ENCODE measurements at regions not wholly inside any gene's neighbourhood (a gene's known extent, or its start where the extent isn't known, plus 50 kb on each side); places are given as distances from the start of the nearest gene placed in this dataset.
"Not testable (repeated sequence)": the region's sequence is repeated elsewhere in the genome, so short reads cannot be mapped to it uniquely, and the experiment has no call there.

DNA sequence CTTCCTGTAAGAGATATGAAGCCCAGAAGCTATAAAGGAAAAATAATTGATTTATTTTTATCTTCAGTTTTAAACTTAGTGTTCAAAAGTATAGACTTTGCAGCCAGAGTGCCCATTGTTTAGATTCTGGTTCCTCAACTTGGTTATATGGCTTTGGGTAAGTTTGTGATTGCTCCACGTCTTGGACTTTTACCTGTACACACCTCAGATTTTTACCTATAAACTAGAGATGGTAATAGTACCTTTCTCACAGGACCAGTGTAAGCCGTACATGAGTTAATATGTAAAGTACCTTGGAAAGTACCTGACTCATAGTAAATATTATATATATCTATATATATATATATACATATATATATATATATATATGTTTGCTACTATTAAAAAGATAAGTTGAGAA is 283.8 kb downstream of the RAP2B start:
- Mint-ChIP-seq H3K4me1 (no peaks in the 10 kb centered on the region), H3K27ac (no peak overlapping the region), H3K27me3 (no peaks in the 10 kb centered on the region)

DNA sequence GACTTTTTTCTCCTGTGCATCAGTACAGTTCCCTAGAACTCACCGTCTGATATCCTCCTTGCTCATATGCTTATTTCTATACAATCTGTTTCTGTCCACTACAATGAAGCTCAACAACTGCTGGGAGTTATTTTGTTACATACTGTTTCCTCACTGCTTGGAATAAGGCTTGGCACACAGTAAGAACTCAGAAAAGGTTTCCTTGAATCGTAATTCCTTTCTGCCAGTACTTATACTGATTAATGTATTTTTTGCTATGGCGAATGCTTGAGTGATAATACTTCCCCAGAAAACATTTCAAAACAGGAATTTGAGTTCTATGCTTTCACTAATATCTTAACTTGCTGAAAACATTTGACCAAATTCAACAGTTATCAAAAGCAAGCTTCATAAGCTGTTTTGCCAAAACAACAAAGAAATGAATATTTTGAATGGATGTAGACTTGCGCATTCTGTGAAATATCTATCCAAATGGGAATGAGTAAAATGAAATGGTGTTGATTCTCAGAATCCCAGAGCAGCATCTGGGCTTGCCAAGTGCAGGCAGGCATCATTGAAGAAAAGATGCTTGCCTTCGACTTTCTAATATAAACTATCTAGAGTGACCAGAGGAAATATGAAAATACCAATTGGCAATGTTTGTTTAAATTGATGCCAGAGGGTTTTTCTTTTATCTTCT is 286.3 kb downstream of the RAP2B start:
- Mint-ChIP-seq H3K4me3 (no peak overlapping the region), H3K36me3 (no peaks in the 10 kb centered on the region), H3K27me3 (no peaks in the 10 kb centered on the region), H3K9me3 (no peaks in the 10 kb centered on the region), H3K27ac (no peak overlapping the region), H3K4me1 (peaks cover 10% of the 10 kb centered on the region)
- no peak for DNase-seq

More for the DNA sequence above, 283.8 kb downstream of the RAP2B start:
- no peak for DNase-seq
- H3K36me3 Mint-ChIP-seq = no peaks in the 10 kb centered on the region
- no peak overlapping the region for H3K4me3 Mint-ChIP-seq
- no peaks in the 10 kb centered on the region for H3K9me3 Mint-ChIP-seq

- no peaks in the 10 kb centered on the region for H3K36me3 Mint-ChIP-seq
- no peak overlapping the region for H3K4me3 Mint-ChIP-seq
- H3K27me3 Mint-ChIP-seq = no peaks in the 10 kb centered on the region
- H3K4me1 Mint-ChIP-seq = peaks cover 8% of the 10 kb centered on the region
- no peak for DNase-seq
- H3K9me3 Mint-ChIP-seq = no peaks in the 10 kb centered on the region
- H3K27ac Mint-ChIP-seq = no peak overlapping the region
Measured at GRCh38 chr3:153456833-153457545, 295.0 kb downstream of the RAP2B start.

DNA sequence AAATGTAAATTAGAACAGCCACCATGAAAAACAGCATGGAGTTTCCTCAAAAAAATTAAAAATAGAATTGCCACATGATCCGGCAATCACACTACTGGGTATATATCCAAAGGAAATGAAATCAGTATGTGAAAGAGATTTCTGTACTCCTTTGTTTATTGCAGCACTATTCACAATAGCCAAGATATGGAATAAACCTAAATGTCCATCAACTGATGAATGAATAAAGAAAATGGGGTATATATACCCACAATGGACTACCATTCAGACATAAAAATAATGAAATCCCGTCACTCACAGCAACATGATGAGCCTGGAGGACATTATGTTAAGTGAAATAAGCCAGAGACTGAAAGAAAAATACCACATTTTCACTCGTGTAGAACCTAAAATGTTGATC is 296.9 kb downstream of the RAP2B start:
- H3K4me1 Mint-ChIP-seq = peaks cover 12% of the 10 kb centered on the region
- H3K36me3 Mint-ChIP-seq = no peaks in the 10 kb centered on the region
- H3K4me3 Mint-ChIP-seq = no peak overlapping the region
- DNase-seq = no peak
- peaks cover 2% of the 10 kb centered on the region for H3K9me3 Mint-ChIP-seq
- no peak overlapping the region for H3K27ac Mint-ChIP-seq
- no peaks in the 10 kb centered on the region for H3K27me3 Mint-ChIP-seq

GRCh38 chr3:153462545-153462944 is 300.5 kb downstream of the RAP2B start:
- Mint-ChIP-seq H3K9me3 (peaks cover 2% of the 10 kb centered on the region), H3K36me3 (no peaks in the 10 kb centered on the region), H3K27me3 (no peaks in the 10 kb centered on the region), H3K27ac (no peak overlapping the region), H3K4me3 (no peak overlapping the region), H3K4me1 (peaks cover 22% of the 10 kb centered on the region)
- no peak for DNase-seq

DNA sequence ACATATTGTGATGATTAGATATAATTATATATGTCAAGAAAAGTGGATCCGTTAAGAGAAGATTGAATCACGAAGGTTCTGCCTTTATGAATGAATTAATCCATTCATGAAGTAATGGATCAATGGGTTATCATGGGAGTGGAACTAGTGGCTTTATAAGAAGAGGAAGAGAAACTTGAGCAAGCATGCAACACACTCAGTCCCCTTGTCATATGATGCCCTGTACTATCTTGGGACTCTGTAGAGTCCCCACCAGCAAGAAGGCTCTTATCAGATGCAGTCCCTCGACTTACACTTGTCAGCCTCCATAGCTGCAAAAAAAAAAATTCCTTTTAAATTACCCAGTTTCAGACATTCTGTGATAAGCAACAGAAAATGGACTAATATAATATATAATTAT is 301.9 kb downstream of the RAP2B start:
- Mint-ChIP-seq H3K27ac (no peak overlapping the region), H3K27me3 (no peaks in the 10 kb centered on the region), H3K9me3 (peaks cover 2% of the 10 kb centered on the region), H3K4me1 (peaks cover 22% of the 10 kb centered on the region), H3K36me3 (no peaks in the 10 kb centered on the region), H3K4me3 (no peak overlapping the region)
- DNase-seq = no peak

- no peak overlapping the region for H3K4me3 Mint-ChIP-seq
- no peak for DNase-seq
- no peaks in the 10 kb centered on the region for H3K27me3 Mint-ChIP-seq
Measured at GRCh38 chr3:153469162-153469561, 307.1 kb downstream of the RAP2B start.

DNA sequence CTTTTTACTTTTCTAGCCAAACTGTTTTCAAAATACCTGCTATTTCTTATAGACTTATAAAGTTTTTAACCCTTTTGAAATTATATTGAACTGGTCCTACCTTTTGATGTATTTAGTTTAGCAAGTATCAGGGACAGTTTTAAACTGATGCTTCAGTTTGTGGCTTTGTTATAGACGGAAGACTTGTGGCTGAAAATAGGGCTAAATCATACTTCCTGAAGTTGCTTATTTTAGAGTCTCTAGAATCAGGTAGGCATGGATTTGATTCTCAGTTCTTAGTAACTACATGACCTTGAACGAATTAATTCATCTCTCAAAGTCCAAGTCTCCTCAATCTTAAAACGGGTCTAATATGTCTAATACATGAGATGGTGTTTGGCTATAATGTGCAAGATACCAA is 322.8 kb downstream of the RAP2B start:
- no peak for DNase-seq
- Mint-ChIP-seq H3K27me3 (no peaks in the 10 kb centered on the region), H3K9me3 (no peaks in the 10 kb centered on the region), H3K27ac (no peak overlapping the region), H3K36me3 (no peaks in the 10 kb centered on the region), H3K4me3 (no peak overlapping the region), H3K4me1 (peaks cover 10% of the 10 kb centered on the region)

More at GRCh38 chr3:153469162-153469561, 307.1 kb downstream of the RAP2B start:
- Mint-ChIP-seq H3K9me3 (no peaks in the 10 kb centered on the region), H3K4me1 (peaks cover 9% of the 10 kb centered on the region), H3K27ac (no peak overlapping the region), H3K36me3 (no peaks in the 10 kb centered on the region)

DNA sequence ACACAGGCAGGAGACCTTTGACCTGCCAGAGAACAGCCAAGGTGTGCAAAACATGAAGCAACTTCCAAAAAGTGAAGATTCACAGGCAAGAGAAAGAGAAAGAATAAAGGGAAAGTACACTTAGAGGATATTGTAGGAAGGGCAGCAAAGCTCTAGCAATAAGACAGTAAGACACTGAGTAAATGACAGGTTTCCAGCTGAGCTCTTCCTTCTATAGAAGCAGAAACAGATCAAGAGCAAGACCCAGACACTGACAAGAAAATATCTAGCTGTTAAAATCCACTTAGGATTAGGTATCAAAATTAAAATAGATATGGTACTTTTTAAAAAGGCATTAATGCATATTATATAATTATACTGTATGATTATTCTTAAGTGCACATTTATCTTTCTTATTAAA is 333.4 kb downstream of the RAP2B start:
- no peaks in the 10 kb centered on the region for H3K36me3 Mint-ChIP-seq
- H3K4me1 Mint-ChIP-seq = no peaks in the 10 kb centered on the region
- H3K27ac Mint-ChIP-seq = no peak overlapping the region
- H3K9me3 Mint-ChIP-seq = no peaks in the 10 kb centered on the region
- H3K4me3 Mint-ChIP-seq = no peak overlapping the region
- no peak for DNase-seq
- H3K27me3 Mint-ChIP-seq = no peaks in the 10 kb centered on the region

GRCh38 chr3:153502682-153503081 is 340.7 kb downstream of the RAP2B start:
- Mint-ChIP-seq H3K4me3 (no peak overlapping the region), H3K27ac (no peak overlapping the region), H3K9me3 (no peaks in the 10 kb centered on the region), H3K36me3 (no peaks in the 10 kb centered on the region), H3K27me3 (no peaks in the 10 kb centered on the region), H3K4me1 (no peaks in the 10 kb centered on the region)
- DNase-seq = no peak

DNA sequence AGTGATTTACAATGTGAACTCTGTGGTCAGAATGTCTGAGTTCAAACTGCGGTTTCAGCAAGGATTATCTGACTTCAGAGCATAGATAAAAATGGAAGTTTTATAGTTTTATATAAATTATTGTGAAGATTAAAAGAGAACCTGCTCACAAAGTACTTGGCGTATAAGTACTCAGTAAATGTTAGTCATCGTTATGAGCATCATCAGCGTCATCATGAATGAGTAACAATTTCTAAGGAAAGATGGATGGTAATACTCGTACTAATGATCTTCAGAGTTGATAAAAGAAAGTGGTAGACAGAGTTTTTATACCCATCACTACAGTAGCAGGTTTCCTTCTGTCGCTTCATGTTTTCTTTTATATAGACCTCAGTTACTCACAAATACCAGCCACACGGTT is 341.8 kb downstream of the RAP2B start:
- Mint-ChIP-seq H3K4me3 (no peak overlapping the region), H3K9me3 (no peaks in the 10 kb centered on the region), H3K27me3 (no peaks in the 10 kb centered on the region), H3K36me3 (no peaks in the 10 kb centered on the region), H3K4me1 (no peaks in the 10 kb centered on the region), H3K27ac (no peak overlapping the region)
- no peak for DNase-seq

- H3K36me3 Mint-ChIP-seq, H3K9me3 Mint-ChIP-seq, DNase-seq, H3K27me3 Mint-ChIP-seq, H3K4me1 Mint-ChIP-seq, H3K27ac Mint-ChIP-seq, H3K4me3 Mint-ChIP-seq: not testable (repeated sequence)
Measured at GRCh38 chr3:153506205-153506604, 344.2 kb downstream of the RAP2B start.

DNA sequence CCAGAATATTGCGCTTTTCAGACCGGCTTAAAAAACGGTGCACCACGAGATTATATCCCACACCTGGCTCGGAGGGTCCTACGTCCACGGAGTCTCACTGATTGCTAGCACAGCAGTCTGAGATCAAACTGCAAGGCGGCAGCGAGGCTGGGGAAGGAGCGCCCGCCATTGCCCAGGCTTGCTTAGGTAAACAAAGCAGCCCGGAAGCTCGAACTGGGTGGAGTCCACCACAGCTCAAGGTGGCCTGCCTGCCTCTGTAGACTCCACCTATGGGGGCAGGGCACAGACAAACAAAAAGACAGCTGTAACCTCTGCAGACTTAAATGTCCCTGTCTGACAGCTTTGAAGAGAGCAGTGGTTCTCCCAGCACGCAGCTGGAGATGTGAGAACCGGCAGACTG is 344.7 kb downstream of the RAP2B start:
- not testable (repeated sequence) for H3K27me3 Mint-ChIP-seq, H3K4me1 Mint-ChIP-seq, DNase-seq, H3K4me3 Mint-ChIP-seq, H3K9me3 Mint-ChIP-seq, H3K36me3 Mint-ChIP-seq, H3K27ac Mint-ChIP-seq

GRCh38 chr3:153513236-153513635 is 351.2 kb downstream of the RAP2B start:
- no peak overlapping the region for H3K27ac Mint-ChIP-seq
- H3K4me1 Mint-ChIP-seq = no peaks in the 10 kb centered on the region
- no peaks in the 10 kb centered on the region for H3K27me3 Mint-ChIP-seq
- H3K9me3 Mint-ChIP-seq = peaks cover 7% of the 10 kb centered on the region
- no peak for DNase-seq
- H3K36me3 Mint-ChIP-seq = no peaks in the 10 kb centered on the region
- no peak overlapping the region for H3K4me3 Mint-ChIP-seq

GRCh38 chr3:153528473-153528872 is 366.4 kb downstream of the RAP2B start:
- Mint-ChIP-seq H3K27me3 (no peaks in the 10 kb centered on the region), H3K4me3 (no peak overlapping the region), H3K9me3 (peaks cover 7% of the 10 kb centered on the region), H3K27ac (no peak overlapping the region), H3K4me1 (no peaks in the 10 kb centered on the region), H3K36me3 (no peaks in the 10 kb centered on the region)
- DNase-seq = no peak

GRCh38 chr3:153539263-153539662 is 377.2 kb downstream of the RAP2B start:
- no peak for DNase-seq
- Mint-ChIP-seq H3K36me3 (no peaks in the 10 kb centered on the region), H3K4me3 (no peak overlapping the region), H3K27me3 (no peaks in the 10 kb centered on the region), H3K4me1 (no peaks in the 10 kb centered on the region), H3K27ac (no peak overlapping the region), H3K9me3 (peaks cover 3% of the 10 kb centered on the region)
